Activated T-helper 1 cell treated with anti-CD3 and anti-CD28 coated beads, Interleukin-2, amount 50 U/mL, for 16 hours (primary cell): ENCODE measurements at regions not wholly inside any gene's neighbourhood (a gene's known extent, or its start where the extent isn't known, plus 50 kb on each side); places are given as distances from the start of the nearest gene placed in this dataset.
"Not testable (repeated sequence)": the region's sequence is repeated elsewhere in the genome, so short reads cannot be mapped to it uniquely, and the experiment has no call there.

Experiments
- DNase-seq, 2 donors: peaks; one replicate each; pipeline ENCODE4 v3.0.0-alpha.2; 2020; ENCODE audit warnings: low read depth in 1 of 2, low spot score in 1 of 2

GRCh38 chr12:47378222-47378582 is 298.4 kb upstream of the AMIGO2 start:
- no peak for DNase-seq

GRCh38 chr12:47377414-47378221 is 297.9 kb upstream of the AMIGO2 start:
- DNase-seq: no peak

GRCh38 chr12:47376927-47377326 is 297.2 kb upstream of the AMIGO2 start:
- no peak for DNase-seq

- DNase-seq: no peak
Observed at GRCh38 chr12:47373554-47374150, 293.9 kb upstream of the AMIGO2 start.

DNA sequence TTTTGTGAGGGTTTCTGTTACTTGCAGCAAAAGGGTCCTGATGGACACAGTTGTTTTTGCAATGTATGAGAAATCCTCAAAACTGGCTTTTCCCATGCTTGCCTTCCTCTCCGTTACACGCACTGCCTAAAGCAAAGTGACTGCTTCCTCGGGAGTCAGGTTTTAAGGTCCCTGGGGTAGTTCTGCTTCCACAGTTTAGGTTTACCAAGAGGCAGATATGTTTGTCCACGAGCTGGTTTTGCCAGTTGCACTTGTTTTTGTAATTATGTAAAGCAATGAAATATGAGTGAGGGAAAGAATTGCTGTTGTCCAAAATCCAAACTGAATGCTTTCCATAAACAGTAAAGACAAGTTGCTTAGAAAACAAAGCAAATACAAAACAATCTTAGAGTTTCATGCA is 290.7 kb upstream of the AMIGO2 start:
- DNase-seq: no peak

- DNase-seq: no peak
Observed at GRCh38 chr12:47369085-47369484, 289.3 kb upstream of the AMIGO2 start.

- DNase-seq: no peak
Observed at GRCh38 chr12:47367912-47368537, 288.3 kb upstream of the AMIGO2 start.

- no peak for DNase-seq
Observed at GRCh38 chr12:47366579-47366978, 286.8 kb upstream of the AMIGO2 start.

DNA sequence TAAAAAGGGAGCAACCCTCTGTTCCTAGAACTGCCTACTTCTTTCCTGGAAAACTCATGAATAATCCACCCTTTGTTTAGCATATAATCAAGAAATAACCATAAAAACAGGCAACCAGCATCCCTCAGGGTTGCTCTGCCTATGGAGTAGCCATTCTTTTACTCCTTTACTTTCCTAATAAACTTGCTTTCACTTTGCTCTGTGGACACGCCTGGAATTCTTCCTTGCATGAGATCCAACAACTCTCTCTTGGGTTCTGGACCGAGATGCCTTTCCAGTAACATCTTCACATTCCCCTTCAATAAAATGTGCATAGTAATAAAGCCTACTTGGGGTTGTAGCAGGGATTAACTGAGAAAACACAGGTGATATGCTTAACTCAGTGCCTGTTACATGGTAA is 286.4 kb upstream of the AMIGO2 start:
- no peak for DNase-seq

DNA sequence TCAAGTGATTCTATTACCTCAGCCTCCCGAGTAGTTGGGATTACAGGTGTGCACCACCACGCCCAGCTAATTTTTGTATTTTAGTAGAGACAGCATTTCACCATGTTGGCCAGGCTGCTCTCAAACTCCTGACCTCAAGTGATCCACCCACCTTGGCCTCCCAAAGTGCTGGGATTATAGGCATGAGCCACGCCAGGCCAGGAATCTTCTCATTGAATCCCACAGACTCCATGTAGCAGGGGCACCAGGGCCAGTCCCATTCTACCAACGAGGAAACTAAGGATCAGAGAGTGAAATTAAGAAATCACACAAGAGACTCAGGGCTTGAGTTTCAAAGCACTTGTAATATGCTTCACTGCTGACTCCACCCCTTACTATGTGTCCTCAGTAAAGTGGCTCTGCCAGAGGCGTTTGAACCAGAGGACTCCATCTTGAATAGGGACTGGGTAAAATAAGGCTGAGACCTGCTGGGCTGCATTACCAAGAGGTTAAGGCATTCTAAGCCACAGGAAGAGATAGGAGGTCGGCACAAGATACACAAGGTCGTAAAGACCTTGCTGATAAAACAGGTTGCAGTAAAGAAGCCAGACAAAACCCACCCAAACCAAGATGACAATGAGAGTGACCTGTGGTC is 285.8 kb upstream of the AMIGO2 start:
- not testable (repeated sequence) for DNase-seq

GRCh38 chr12:47364261-47364660 is 284.5 kb upstream of the AMIGO2 start:
- no peak for DNase-seq

DNA sequence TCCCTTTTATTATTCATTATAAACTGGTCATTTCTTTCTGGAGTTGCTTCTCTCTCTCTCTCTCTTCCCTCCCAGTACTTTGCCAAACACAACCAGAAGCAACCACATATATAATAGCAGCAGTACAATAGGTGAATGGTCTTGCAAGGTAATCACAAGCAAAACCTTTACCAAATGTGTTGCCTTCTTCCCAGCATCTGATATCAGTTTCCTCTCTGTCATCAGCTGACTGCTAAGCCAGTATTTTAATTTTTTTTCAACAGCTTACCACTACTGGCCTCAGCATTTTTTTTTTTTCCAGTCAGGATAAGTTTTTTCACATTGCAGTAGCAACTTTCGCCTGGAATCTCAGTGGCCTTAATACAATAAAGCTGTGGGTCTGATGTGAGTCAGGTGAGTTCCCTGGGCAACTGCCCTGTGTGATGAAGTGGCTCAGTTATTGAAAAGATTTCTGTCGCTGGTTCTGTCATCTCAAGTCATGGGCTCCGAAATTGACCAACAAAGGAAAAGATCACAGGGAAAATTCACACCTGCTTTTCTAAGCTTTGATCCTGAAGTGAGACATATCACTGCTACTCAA is 282.5 kb upstream of the AMIGO2 start:
- no peak for DNase-seq

DNA sequence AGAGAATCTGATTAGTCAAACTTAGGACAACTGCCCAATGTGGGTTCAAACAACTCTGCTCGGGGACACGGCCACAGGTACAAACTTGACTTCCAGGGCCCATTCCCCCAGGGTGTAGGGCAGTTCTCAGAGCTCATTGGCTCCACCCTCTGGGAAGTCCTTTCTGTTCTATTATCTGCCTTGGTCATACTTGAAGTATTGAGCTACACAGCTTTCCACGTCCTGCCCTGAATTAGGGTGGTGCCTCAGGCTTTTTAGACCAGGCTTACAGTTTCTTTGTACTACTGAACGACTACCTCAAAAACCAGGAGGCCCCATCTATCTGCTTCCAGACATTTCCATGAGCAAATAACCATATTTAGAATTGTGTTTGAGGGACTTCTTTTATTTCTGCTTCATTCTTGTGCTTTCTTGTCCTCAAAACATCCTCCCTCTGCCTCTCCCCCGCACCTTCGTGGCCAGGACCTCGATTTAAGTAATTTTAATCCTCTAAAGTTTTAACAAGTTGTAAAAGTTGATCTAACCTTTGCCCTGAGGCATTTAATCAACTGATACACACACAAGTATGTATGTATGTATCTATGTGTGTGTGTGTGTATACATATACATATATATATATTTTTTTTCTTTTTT is 281.7 kb upstream of the AMIGO2 start:
- peak in 1 of 2 donors; percentile 14 for DNase-seq

GRCh38 chr12:47360771-47361388 is 281.1 kb upstream of the AMIGO2 start:
- DNase-seq: peak in 1 of 2 donors; percentile 14

DNA sequence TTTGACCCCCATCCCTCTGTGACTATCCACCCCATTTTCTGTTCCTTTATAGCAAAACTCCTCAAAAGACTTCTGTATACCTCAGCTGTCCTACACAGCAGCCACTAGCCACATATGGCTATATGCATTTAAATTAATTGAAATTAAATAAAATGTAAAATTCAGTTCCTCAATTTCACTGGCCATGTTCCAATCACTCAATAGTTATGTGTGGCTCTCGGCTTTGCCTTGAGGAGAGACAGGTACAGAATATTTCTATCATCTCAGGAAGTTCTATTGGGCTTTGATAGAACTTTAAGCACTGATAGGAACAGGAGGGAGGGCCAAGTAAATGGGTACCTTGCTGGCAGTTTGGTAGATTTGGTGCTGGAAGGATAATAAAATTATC is 280.3 kb upstream of the AMIGO2 start:
- DNase-seq: no peak

DNA sequence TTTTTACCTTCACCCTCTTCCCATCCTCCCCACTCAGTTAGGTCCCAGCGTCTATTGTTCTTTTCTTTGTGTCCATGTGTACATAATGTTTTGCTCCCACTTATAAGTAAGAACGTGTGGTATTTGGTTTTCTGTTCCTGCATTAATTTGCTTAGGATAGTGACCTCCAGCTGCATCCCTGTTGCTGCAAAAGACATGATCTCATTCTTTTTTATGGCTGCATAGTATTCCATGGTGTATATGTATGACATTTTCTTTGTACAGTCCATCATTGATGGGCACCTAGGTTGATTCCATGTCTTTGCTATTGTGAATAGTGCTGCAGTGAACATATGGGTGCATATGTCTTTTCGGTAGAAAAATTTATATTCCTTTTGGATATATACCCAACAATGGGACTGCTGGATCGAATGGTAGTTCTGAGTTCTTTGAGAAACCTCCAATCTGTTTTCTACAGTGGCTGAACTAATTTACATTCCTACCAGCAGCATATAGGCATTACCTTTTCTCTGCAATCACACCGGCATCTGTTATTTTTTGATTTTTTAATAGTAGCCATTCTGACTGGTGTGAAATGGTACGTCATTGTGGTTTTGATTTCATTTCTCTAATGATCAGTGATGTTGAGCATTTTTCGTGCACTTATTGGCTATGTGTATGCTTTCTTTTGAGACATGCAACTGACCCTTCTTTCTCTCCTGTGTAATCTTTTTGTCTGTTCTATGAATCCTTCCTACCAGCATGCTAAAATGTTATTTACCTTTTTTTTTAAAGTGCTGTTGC is 279.7 kb upstream of the AMIGO2 start:
- DNase-seq: no peak

DNA sequence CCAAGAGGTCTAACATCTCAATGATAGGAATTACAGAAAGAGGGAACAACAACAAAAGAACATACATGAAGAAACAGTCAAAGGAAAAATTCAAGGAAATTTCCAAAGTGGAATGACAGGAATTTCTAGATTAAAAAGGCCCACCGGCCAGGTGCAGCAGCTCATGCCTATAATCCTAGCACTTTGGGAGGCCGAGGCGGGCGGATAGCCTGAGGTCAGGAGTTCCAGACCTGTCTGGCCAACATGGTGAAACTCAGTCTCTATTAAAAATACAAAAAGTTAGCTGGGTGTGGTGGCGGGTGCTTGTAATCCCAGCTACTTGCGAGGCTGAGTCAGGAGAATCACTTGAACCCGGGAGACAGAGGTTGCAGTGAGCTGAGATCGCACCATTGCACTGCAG is 277.2 kb upstream of the AMIGO2 start:
- DNase-seq: not testable (repeated sequence)

DNA sequence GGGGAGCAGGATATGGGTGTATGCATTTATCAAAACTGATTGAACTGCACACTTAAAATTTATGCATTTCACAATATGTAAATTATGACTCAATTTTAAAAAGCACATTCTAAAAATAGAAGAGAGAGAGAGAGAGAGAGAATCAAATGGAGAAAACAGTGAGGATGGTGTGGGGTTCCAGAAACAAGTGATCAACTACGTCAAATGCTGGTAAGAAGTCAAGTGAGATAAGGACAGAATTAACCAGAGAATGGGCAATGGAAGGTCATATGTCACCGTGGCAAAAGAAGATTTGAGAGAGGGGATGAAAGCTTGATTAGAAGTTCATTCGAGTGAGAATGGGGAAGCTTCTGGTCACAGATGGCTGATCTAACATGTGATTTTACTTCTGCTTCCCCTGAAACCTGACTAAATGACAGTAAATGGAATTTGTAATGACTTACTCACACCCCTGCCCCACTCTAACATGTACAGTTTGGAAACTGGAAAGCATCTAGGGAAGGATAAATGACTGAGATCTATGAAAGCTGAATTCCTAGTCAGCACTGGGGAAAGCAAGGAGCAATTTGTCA is 276.5 kb upstream of the AMIGO2 start:
- no peak for DNase-seq

DNA sequence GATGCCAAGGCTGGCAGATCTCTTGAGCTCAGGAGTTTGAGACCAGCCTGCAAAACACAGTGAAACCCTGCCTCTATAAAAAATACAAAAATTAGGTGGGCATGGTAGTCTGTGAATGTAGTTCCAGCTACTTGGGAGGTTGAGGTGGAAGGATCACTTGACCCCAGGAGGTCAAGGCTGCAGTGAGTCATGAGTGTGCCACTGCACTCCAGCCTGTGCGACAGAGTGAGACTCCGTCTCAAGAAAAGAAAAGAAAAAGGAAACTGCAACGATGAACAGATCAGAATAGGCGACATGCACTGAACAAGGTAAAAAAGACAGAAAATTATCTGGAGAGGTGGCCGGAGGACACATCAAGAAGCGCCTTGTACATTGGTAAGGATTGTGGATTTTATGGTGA is 273.7 kb upstream of the AMIGO2 start:
- DNase-seq: no peak

GRCh38 chr12:47352067-47352466 is 272.3 kb upstream of the AMIGO2 start:
- no peak for DNase-seq
